GM19463 (cell line): ENCODE measurements at regions not wholly inside any gene's neighbourhood (a gene's known extent, or its start where the extent isn't known, plus 50 kb on each side); places are given as distances from the start of the nearest gene placed in this dataset.

Experiments
- ATAC-seq: cut with Tn5 transposase; IDR thresholded peaks from one replicate; pipeline ENCODE4 v1.9.1; 2021; ENCODE audit warnings: mild to moderate bottlenecking, moderate library complexity; ENCODE audit not compliant: unreplicated experiment

GRCh38 chr4:133493776-133494175 lies 344.7 kb downstream of the PCDH10 start:
- no peak for ATAC-seq

GRCh38 chr4:133493241-133493640 lies 344.1 kb downstream of the PCDH10 start:
- ATAC-seq: no peak

GRCh38 chr4:133484287-133484686 lies 335.2 kb downstream of the PCDH10 start:
- no peak for ATAC-seq

- ATAC-seq: no peak
Measured at GRCh38 chr4:133483600-133484246, 334.6 kb downstream of the PCDH10 start.

- no peak for ATAC-seq
Measured at GRCh38 chr4:133476063-133476462, 327.0 kb downstream of the PCDH10 start.

DNA sequence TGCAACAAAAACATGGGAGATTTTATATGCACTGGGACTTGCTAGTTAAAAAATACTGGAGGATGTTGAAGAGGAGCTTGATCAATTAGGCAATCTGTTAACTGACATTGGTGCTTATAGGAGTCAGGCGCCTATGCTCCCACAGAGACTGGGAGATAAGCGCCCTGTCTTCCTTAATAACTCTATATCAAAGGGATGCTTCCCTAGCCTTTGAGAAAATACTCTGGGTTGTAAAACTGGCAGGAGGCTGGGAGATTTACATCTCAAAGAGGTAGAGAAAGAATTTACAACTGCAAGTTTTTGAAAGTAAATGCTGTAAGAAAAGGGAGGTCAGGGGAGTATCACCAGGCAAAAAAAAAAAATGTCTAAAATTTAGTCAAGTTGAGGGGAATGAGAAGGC lies 325.4 kb downstream of the PCDH10 start:
- ATAC-seq: no peak

- ATAC-seq: no peak
Measured at GRCh38 chr4:133472244-133472643, 323.1 kb downstream of the PCDH10 start.

- ATAC-seq: no peak
Measured at GRCh38 chr4:133467290-133467947, 318.3 kb downstream of the PCDH10 start.

GRCh38 chr4:133465022-133465421 lies 315.9 kb downstream of the PCDH10 start:
- no peak for ATAC-seq

- no peak for ATAC-seq
Measured at GRCh38 chr4:133464311-133464710, 315.2 kb downstream of the PCDH10 start.

- no peak for ATAC-seq
Measured at GRCh38 chr4:133452678-133453077, 303.6 kb downstream of the PCDH10 start.

DNA sequence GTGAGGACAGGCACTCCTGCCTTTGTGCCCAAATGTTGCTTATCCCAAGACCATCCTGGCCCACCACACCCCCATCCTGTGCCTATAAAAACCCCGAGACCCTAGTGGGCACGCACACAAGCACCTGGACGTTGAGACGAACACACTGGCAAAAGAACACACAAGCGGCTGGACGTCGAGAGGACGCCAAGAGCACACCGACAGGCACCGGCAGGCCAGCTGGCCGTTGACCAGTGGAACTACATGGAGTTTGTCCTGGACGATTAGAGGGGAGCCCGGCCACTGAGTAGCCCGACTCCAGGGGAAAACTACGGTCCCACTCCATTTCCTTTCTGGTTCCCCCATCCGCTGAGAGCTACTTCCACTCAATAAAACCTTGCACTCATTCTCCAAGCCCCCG lies 301.7 kb downstream of the PCDH10 start:
- no peak for ATAC-seq

- no peak for ATAC-seq
Measured at GRCh38 chr4:133440404-133440803, 291.3 kb downstream of the PCDH10 start.

GRCh38 chr4:133439830-133440229 lies 290.7 kb downstream of the PCDH10 start:
- ATAC-seq: no peak

DNA sequence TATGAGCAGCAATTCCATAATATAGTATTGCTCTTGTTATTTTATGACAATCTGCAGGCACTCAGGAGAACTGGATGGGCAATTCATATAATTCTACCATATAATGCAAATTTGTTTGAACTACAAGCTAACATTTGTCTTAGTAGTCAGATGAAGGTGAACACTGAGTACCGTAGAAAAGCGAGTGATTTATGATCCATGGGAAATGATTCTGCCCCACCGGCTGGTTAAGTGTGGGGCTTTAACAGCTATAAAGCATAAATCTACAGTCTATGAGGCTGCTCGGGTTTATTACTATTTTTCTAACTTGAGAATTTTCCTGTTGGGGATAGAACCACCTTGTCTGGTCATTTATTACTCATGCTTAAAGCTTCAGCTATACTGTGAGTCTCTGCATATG lies 275.5 kb downstream of the PCDH10 start:
- ATAC-seq: no peak

DNA sequence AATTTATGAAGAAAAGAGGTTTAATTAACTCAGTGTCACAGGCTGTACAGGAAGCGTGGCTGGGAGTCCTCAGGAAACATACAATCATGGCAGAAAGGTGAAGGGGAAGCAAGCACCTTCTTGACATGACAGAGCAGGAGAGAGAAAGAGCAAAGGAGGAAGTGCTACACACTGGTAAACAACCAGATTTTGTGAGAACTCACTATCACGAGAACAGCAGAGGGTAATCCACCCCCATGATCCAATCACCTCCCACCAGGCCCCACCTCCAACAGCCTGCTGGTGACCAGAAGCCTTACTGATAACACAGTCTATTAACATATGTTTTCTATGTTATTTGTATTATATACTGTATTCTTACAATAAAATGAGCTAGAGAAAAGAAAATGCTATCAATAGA lies 254.8 kb downstream of the PCDH10 start:
- no peak for ATAC-seq

- no peak for ATAC-seq
Measured at GRCh38 chr4:133402616-133403015, 253.5 kb downstream of the PCDH10 start.

GRCh38 chr4:133394971-133395627 lies 246.0 kb downstream of the PCDH10 start:
- no peak for ATAC-seq

- no peak for ATAC-seq
Measured at GRCh38 chr4:133390198-133390855, 241.2 kb downstream of the PCDH10 start.

GRCh38 chr4:133389029-133389428 lies 239.9 kb downstream of the PCDH10 start:
- no peak for ATAC-seq

DNA sequence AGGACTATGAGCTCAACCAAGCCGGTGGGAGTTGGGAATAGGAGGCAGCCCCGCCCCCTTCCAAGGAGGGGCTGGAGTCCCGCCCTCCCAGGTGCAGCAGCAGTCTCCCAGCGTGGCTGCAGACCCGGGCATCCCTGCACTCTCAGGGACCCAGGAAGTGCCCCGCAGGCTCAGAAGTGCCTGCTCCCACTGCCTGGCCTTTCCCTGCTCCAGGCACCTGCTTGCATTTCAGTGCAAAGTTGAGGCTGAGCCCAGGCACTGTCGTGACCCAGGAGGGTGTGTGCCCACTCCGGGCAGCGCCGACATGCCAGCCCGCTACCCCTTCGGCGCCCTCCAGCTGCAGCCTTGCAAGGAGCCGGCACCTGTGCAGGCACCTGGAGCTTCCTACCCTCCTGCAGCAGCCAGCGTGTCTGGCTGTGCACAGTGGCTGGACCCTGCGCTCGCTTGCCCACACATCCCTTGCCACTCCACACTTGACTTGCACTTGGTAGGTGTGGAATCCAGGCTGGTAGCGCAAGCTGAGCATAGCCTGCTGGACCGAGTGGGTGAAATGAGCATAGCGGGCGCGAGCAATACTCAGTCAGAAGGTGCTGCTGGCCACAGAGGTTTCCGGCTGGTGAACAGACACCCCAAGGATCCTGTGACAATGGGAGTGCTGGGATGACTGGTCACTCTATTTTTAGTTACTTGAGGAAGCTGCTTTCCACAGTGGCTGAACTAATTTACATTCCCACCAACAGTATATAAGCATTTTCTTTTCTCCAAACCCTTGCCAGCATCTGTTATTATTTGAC lies 236.3 kb downstream of the PCDH10 start:
- no peak for ATAC-seq
